Spinal cord (tissue), 9 donors: ENCODE measurements at regions not wholly inside any gene's neighbourhood (a gene's known extent, or its start where the extent isn't known, plus 50 kb on each side); places are given as distances from the start of the nearest gene placed in this dataset.
"Not testable (repeated sequence)": the region's sequence is repeated elsewhere in the genome, so short reads cannot be mapped to it uniquely, and the experiment has no call there.

Experiments
- DNase-seq, 6 donors: peaks; one replicate each; pipeline versions ENCODE4 v3.0.0 to v3.0.0-alpha.2; 2013 to 2015; ENCODE audit warnings: low spot score in 6 of 6, low read depth in 4 of 6
- H3K27ac ChIP-seq: one replicate; pipeline ENCODE4 v1.5.1; 2013; ENCODE audit warnings: low read depth, low read length, control low read depth
- H3K27me3 ChIP-seq: one replicate; pipeline ENCODE4 v1.6.1; 2013; ENCODE audit warnings: low read length; ENCODE audit not compliant: control insufficient read depth, insufficient read depth
- H3K36me3 ChIP-seq: one replicate; pipeline ENCODE4 v1.6.1; 2013; ENCODE audit warnings: low read length; ENCODE audit not compliant: control insufficient read depth, insufficient read depth
- H3K4me1 ChIP-seq: one replicate; pipeline ENCODE4 v1.6.1; 2013; ENCODE audit warnings: low read length; ENCODE audit not compliant: control insufficient read depth, insufficient read depth
- H3K4me3 ChIP-seq: one replicate; pipeline ENCODE4 v1.5.1; 2013; ENCODE audit warnings: low read depth, low read length, control low read depth
- H3K9me3 ChIP-seq: one replicate; pipeline ENCODE4 v1.6.1; 2013; ENCODE audit warnings: low read length; ENCODE audit not compliant: control insufficient read depth, insufficient read depth
- WGBS: methylation state at CpG from one replicate; pipeline ENCODE4 v1.1.5; 2013; ENCODE audit warnings: missing lambda C conversion rate; ENCODE audit not compliant: insufficient coverage; 5-methylcytosine and 5-hydroxymethylcytosine counted together
- donor health status: healthy.

GRCh38 chr4:3636646-3637320 lies 104.6 kb upstream of the LRPAP1 start:
- Histone ChIP-seq H3K36me3 (no peaks in the 10 kb centered on the region), H3K27me3 (no peaks in the 10 kb centered on the region), H3K4me1 (peaks cover 11% of the 10 kb centered on the region), H3K4me3 (no peak overlapping the region), H3K9me3 (peaks cover 5% of the 10 kb centered on the region), H3K27ac (no peak overlapping the region)
- DNase-seq: no peak
- 91% methylated on average over 12 of the region's 12 CpGs for WGBS

- not testable (repeated sequence) for H3K9me3 ChIP-seq, H3K27ac ChIP-seq, H3K27me3 ChIP-seq, H3K36me3 ChIP-seq, DNase-seq, H3K4me3 ChIP-seq
- peaks cover 19% of the 10 kb centered on the region for H3K4me1 ChIP-seq
- 40% methylated on average over 2 of the region's 2 CpGs for WGBS
These were observed 103.8 kb upstream of the LRPAP1 start for GRCh38 chr4:3636020-3636419.

GRCh38 chr4:3634894-3635820 lies 102.9 kb upstream of the LRPAP1 start:
- H3K4me1 ChIP-seq: peaks cover 20% of the 10 kb centered on the region
- peak overlapping the region; percentile 79 for H3K27ac ChIP-seq
- no peak for DNase-seq
- H3K36me3 ChIP-seq: no peaks in the 10 kb centered on the region
- H3K9me3 ChIP-seq: peaks cover 5% of the 10 kb centered on the region
- WGBS: 71% methylated on average over 22 of the region's 28 CpGs
- no peak overlapping the region for H3K4me3 ChIP-seq
- no peaks in the 10 kb centered on the region for H3K27me3 ChIP-seq

- DNase-seq: no peak
- 92% methylated on average over 16 of the region's 17 CpGs for WGBS
- H3K27ac ChIP-seq: peak overlapping the region; percentile 79
- H3K36me3 ChIP-seq: no peaks in the 10 kb centered on the region
- peaks cover 4% of the 10 kb centered on the region for H3K9me3 ChIP-seq
- H3K4me1 ChIP-seq: peaks cover 20% of the 10 kb centered on the region
- H3K4me3 ChIP-seq: no peak overlapping the region
- no peaks in the 10 kb centered on the region for H3K27me3 ChIP-seq
These were observed 102.1 kb upstream of the LRPAP1 start for GRCh38 chr4:3634281-3634857.

- H3K36me3 ChIP-seq, H3K27ac ChIP-seq, DNase-seq, H3K4me3 ChIP-seq, H3K27me3 ChIP-seq, H3K9me3 ChIP-seq: not testable (repeated sequence)
- H3K4me1 ChIP-seq: peaks cover 20% of the 10 kb centered on the region
- 86% methylated on average over 8 of the region's 10 CpGs for WGBS
These were observed 101.1 kb upstream of the LRPAP1 start for GRCh38 chr4:3633277-3633676.

- not testable (repeated sequence) for H3K27ac ChIP-seq, H3K4me3 ChIP-seq, H3K27me3 ChIP-seq, H3K9me3 ChIP-seq, H3K36me3 ChIP-seq, DNase-seq
- H3K4me1 ChIP-seq: peaks cover 19% of the 10 kb centered on the region
- WGBS: 95% methylated on average over 16 of the region's 18 CpGs
These were observed 100.6 kb upstream of the LRPAP1 start for GRCh38 chr4:3632794-3633193.

GRCh38 chr4:3631544-3632266 lies 99.5 kb upstream of the LRPAP1 start:
- H3K27ac ChIP-seq, H3K36me3 ChIP-seq, H3K4me1 ChIP-seq, H3K27me3 ChIP-seq, H3K4me3 ChIP-seq, DNase-seq, H3K9me3 ChIP-seq: not testable (repeated sequence)
- 46% methylated on average over 14 of the region's 21 CpGs for WGBS

- WGBS: 69% methylated on average over 27 of the region's 28 CpGs
- H3K9me3 ChIP-seq: no peaks in the 10 kb centered on the region
- no peaks in the 10 kb centered on the region for H3K36me3 ChIP-seq
- peaks cover 9% of the 10 kb centered on the region for H3K4me1 ChIP-seq
- H3K4me3 ChIP-seq: no peak overlapping the region
- no peak for DNase-seq
- no peak overlapping the region for H3K27ac ChIP-seq
- no peaks in the 10 kb centered on the region for H3K27me3 ChIP-seq
These were observed 98.6 kb upstream of the LRPAP1 start for GRCh38 chr4:3630598-3631543.
